GM06990 (cell line): ENCODE measurements at regions not wholly inside any gene's neighbourhood (a gene's known extent, or its start where the extent isn't known, plus 50 kb on each side); places are given as distances from the start of the nearest gene placed in this dataset.

Experiments used
- DNase-seq: peaks from one replicate; pipeline ENCODE4 v3.0.0-alpha.2; 2011; ENCODE audit not compliant: insufficient read length; ENCODE audit errors: extremely low read depth
- H3K27me3 ChIP-seq: replicated peaks from 2 replicates; pipeline ENCODE4 v1.6.0; 2011; ENCODE audit warnings: low read length; ENCODE audit not compliant: control insufficient read depth, insufficient read depth
- H3K36me3 ChIP-seq: 2 replicates; pipeline ENCODE4 v1.5.1; 2011; ENCODE audit warnings: low read length; ENCODE audit not compliant: control insufficient read depth, insufficient read depth
- H3K4me3 ChIP-seq: replicated peaks from 2 replicates; pipeline ENCODE4 v1.5.1; 2011; ENCODE audit warnings: low read depth, mild to moderate bottlenecking, control low read depth, low read length
- TF ChIP-seq, protein P1 (sequence below): IDR thresholded peaks from 2 replicates; pipeline ENCODE4 v1.5.1; 2011; ENCODE audit warnings: low read length, control low read depth, mild to moderate bottlenecking, inconsistent platforms; ENCODE audit not compliant: insufficient read depth, poor library complexity, severe bottlenecking

GRCh38 chr6:120320481-120321162 is 971.1 kb upstream of the MAN1A1 start:
- H3K4me3 ChIP-seq = no peak overlapping the region
- H3K36me3 ChIP-seq = no peaks in the 10 kb centered on the region
- no peaks in the 10 kb centered on the region for H3K27me3 ChIP-seq
- no peak for DNase-seq
- TF ChIP-seq, protein P1, sequence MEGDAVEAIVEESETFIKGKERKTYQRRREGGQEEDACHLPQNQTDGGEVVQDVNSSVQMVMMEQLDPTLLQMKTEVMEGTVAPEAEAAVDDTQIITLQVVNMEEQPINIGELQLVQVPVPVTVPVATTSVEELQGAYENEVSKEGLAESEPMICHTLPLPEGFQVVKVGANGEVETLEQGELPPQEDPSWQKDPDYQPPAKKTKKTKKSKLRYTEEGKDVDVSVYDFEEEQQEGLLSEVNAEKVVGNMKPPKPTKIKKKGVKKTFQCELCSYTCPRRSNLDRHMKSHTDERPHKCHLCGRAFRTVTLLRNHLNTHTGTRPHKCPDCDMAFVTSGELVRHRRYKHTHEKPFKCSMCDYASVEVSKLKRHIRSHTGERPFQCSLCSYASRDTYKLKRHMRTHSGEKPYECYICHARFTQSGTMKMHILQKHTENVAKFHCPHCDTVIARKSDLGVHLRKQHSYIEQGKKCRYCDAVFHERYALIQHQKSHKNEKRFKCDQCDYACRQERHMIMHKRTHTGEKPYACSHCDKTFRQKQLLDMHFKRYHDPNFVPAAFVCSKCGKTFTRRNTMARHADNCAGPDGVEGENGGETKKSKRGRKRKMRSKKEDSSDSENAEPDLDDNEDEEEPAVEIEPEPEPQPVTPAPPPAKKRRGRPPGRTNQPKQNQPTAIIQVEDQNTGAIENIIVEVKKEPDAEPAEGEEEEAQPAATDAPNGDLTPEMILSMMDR = no peak

- H3K4me3 ChIP-seq = no peak overlapping the region
- no peak for DNase-seq
- no peaks in the 10 kb centered on the region for H3K36me3 ChIP-seq
- TF ChIP-seq, protein P1 = no peak
- H3K27me3 ChIP-seq = no peaks in the 10 kb centered on the region
Measured at GRCh38 chr6:120304223-120304622, 954.7 kb upstream of the MAN1A1 start.

GRCh38 chr6:120303527-120303926 is 954.0 kb upstream of the MAN1A1 start:
- no peak for DNase-seq
- H3K27me3 ChIP-seq = no peaks in the 10 kb centered on the region
- TF ChIP-seq, protein P1 = no peak
- H3K36me3 ChIP-seq = no peaks in the 10 kb centered on the region
- H3K4me3 ChIP-seq = no peak overlapping the region

DNA sequence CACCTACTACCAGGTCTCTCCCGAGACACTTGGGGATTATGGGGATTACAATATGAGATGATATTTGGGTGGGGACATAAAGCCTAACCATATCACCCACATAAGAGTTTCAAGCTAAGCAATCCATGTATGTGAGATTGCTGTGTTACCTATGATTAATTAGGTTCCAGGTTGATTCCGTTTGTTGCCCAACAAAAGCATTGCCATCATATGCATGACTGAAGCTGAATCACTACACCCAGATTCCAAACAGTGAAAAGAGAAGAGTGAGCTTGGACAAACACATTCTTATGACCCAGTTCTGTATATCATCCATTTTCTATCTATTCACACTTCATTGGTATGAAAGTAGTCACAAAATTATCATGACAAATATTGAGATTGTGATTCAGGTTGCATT is 952.5 kb upstream of the MAN1A1 start:
- Histone ChIP-seq H3K4me3 (no peak overlapping the region), H3K27me3 (no peaks in the 10 kb centered on the region), H3K36me3 (no peaks in the 10 kb centered on the region)
- TF ChIP-seq, protein P1 = no peak
- no peak for DNase-seq

DNA sequence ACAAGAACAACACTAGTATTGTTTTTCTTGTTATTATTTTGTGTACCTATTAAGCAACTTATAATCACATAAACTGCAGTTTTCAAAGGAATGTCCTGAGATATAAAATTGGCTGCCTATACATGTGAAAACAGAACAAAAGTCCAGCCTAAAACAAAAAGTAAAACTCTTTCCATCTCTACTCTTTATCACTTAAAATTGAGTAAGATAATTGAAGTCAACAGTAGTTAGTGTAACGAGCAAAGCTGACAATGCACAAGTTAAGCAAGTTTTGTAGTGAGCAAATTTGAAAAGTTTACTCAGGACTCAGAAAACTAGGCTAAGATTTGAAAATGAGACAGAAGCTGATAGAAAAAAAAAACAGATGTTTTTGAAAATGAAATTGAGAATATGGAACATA is 941.4 kb upstream of the MAN1A1 start:
- no peak for DNase-seq
- no peaks in the 10 kb centered on the region for H3K27me3 ChIP-seq
- no peak overlapping the region for H3K4me3 ChIP-seq
- no peaks in the 10 kb centered on the region for H3K36me3 ChIP-seq
- TF ChIP-seq, protein P1 = no peak

DNA sequence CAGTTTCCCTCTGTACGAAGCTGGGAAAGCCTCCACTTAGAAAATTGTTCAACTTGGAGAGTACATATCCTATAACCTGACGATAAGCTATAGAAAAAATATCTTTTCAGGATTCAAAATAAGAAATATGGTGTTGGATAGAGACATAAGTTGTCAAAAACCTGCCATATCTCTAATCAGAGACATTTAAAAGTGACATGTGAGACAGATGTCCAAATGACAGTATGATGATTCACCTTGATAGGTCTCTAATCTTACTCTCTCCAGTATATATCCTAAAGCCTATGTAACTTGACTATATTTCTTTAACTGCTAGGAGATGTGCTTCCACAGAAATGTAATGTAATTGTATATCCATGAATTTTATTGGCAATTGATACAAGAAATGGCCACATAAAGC is 932.4 kb upstream of the MAN1A1 start:
- TF ChIP-seq, protein P1 = no peak
- Histone ChIP-seq H3K4me3 (no peak overlapping the region), H3K36me3 (no peaks in the 10 kb centered on the region), H3K27me3 (no peaks in the 10 kb centered on the region)
- no peak for DNase-seq
